DND-41 (cell line): ENCODE measurements at regions not wholly inside any gene's neighbourhood (a gene's known extent, or its start where the extent isn't known, plus 50 kb on each side); places are given as distances from the start of the nearest gene placed in this dataset.
"Not testable (repeated sequence)": the region's sequence is repeated elsewhere in the genome, so short reads cannot be mapped to it uniquely, and the experiment has no call there.

ENCODE experiments used
- ATAC-seq: fragments of 200-7000 bp; cut with Tn5 transposase; 3 replicates; pipeline ENCODE4 v1.9.1; 2021; ENCODE audit warnings: low read depth; ENCODE audit not compliant: insufficient read depth
- DNase-seq: peaks from one replicate; pipeline ENCODE4 v3.0.0-alpha.2; 2020
- H2AFZ ChIP-seq: 2 replicates; pipeline ENCODE4 v1.6.0; 2012; ENCODE audit warnings: low read depth, low read length
- H3K27ac ChIP-seq: 2 replicates; pipeline ENCODE4 v1.5.1; 2012; ENCODE audit warnings: low read length, inconsistent platforms
- H3K27me3 ChIP-seq: fragments of 200-600 bp; sonication (generic); 2 replicates; pipeline ENCODE4 v1.6.0; 2012; ENCODE audit warnings: low read length, mild to moderate bottlenecking, inconsistent platforms; ENCODE audit not compliant: insufficient read depth, poor library complexity
- H3K36me3 ChIP-seq: 2 replicates; pipeline ENCODE4 v1.5.1; 2012; ENCODE audit warnings: low read length, inconsistent platforms; ENCODE audit not compliant: insufficient read depth
- H3K4me1 ChIP-seq: 2 replicates; pipeline ENCODE4 v1.5.1; 2012; ENCODE audit warnings: mild to moderate bottlenecking, low read length; ENCODE audit not compliant: insufficient read depth
- H3K4me2 ChIP-seq: 2 replicates; pipeline ENCODE4 v1.6.0; 2012; ENCODE audit warnings: mild to moderate bottlenecking, moderate library complexity, low read length, inconsistent platforms; ENCODE audit not compliant: insufficient read depth
- H3K4me3 ChIP-seq, 2 experiments: fragments of 200-600 bp in 1 of 2; shearing (Covaris generic) in 1 of 2; 2 replicates each; pipeline ENCODE4 v1.5.1; 2012 to 2016; ENCODE audit warnings: inconsistent platforms in 2 of 2, low read length in 2 of 2, mild to moderate bottlenecking in 2 of 2, low read depth in 1 of 2, moderate library complexity in 1 of 2
- H3K79me2 ChIP-seq: 2 replicates; pipeline ENCODE4 v1.6.0; 2012; ENCODE audit warnings: low read length, inconsistent platforms; ENCODE audit not compliant: insufficient read depth
- H3K9ac ChIP-seq: 2 replicates; pipeline ENCODE4 v1.6.0; 2012; ENCODE audit warnings: low read depth, mild to moderate bottlenecking, inconsistent platforms, low read length, moderate library complexity
- H3K9me3 ChIP-seq: 2 replicates; pipeline ENCODE4 v1.5.1; 2012; ENCODE audit warnings: low read length, moderate library complexity, mild to moderate bottlenecking, inconsistent platforms; ENCODE audit not compliant: insufficient read depth, severe bottlenecking
- H4K20me1 ChIP-seq: 2 replicates; pipeline ENCODE4 v1.6.0; 2012; ENCODE audit warnings: low read length; ENCODE audit not compliant: insufficient read depth
- EZH2 ChIP-seq: IDR thresholded peaks from 3 replicates; pipeline ENCODE4 v1.6.1; 2012; ENCODE audit warnings: borderline replicate concordance, low read depth, mild to moderate bottlenecking, moderate library complexity, low read length, inconsistent platforms; ENCODE audit not compliant: severe bottlenecking
- TF ChIP-seq, protein P1 (sequence below): IDR thresholded peaks from 2 replicates; pipeline ENCODE4 v1.5.1; 2012; ENCODE audit warnings: borderline replicate concordance, low read length, moderate library complexity, mild to moderate bottlenecking; ENCODE audit not compliant: poor library complexity, severe bottlenecking; ENCODE audit errors: extremely low read depth

DNA sequence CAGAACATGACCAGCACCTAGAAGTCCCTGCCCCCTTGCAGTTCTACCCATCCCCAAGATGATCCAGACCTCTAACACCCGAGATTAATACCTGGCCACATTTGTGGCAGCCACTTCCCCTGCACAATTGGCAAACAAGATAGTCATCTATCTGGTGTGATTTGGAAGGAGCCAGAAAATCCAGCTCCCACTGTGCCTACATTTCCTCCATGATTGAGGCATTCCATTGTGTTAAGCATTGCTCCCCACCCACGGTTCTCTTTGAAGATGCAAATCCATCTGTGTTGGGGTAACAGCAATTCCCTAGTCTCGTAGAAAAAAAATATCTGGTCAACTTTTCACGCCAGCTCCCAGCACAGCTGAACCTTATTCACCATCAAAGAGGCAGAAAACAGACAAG lies 405.0 kb downstream of the BCOR start:
- Histone ChIP-seq H3K36me3 (no peaks in the 10 kb centered on the region), H3K4me1 (peaks cover 9% of the 10 kb centered on the region), H3K27me3 (peaks cover 16% of the 10 kb centered on the region), H3K27ac (no peak overlapping the region), H3K4me2 (no peak overlapping the region), H2AFZ (no peak overlapping the region), H3K9ac (no peak overlapping the region), H3K79me2 (no peaks in the 10 kb centered on the region), H4K20me1 (no peaks in the 10 kb centered on the region), H3K4me3 (no peak overlapping the region), H3K9me3 (no peaks in the 10 kb centered on the region)
- DNase-seq = no peak
- no peak for ATAC-seq
- no peak for TF ChIP-seq EZH2
- TF ChIP-seq, protein P1, sequence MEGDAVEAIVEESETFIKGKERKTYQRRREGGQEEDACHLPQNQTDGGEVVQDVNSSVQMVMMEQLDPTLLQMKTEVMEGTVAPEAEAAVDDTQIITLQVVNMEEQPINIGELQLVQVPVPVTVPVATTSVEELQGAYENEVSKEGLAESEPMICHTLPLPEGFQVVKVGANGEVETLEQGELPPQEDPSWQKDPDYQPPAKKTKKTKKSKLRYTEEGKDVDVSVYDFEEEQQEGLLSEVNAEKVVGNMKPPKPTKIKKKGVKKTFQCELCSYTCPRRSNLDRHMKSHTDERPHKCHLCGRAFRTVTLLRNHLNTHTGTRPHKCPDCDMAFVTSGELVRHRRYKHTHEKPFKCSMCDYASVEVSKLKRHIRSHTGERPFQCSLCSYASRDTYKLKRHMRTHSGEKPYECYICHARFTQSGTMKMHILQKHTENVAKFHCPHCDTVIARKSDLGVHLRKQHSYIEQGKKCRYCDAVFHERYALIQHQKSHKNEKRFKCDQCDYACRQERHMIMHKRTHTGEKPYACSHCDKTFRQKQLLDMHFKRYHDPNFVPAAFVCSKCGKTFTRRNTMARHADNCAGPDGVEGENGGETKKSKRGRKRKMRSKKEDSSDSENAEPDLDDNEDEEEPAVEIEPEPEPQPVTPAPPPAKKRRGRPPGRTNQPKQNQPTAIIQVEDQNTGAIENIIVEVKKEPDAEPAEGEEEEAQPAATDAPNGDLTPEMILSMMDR = no peak

DNA sequence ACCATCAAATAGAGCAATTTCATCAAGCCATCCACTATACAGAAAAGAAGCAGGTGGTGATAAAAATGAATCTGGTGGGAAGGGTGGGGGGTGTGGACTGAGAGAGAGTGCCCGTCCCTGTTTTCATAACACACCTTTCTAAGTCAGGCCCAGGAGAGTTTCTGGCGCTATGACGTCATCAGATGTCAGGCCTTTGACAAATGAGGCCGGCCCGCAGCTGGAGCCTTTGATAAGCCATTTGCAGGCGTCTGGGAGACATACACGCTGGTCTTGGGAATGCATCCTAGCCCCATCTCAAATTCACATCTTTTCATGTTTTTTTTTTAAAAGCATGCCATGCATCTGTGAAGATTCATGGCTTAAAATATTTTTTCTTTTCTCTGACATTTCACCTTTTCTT lies 404.5 kb downstream of the BCOR start:
- no peaks in the 10 kb centered on the region for H3K9me3 ChIP-seq
- no peak overlapping the region for H3K4me2 ChIP-seq
- DNase-seq (no peak), ATAC-seq (no peak)
- no peaks in the 10 kb centered on the region for H4K20me1 ChIP-seq
- no peak overlapping the region for H3K4me3 ChIP-seq
- peaks cover 12% of the 10 kb centered on the region for H3K27me3 ChIP-seq
- no peak overlapping the region for H3K9ac ChIP-seq
- no peak overlapping the region for H3K27ac ChIP-seq
- H2AFZ ChIP-seq = no peak overlapping the region
- no peak for TF ChIP-seq EZH2
- TF ChIP-seq, protein P1 = no peak
- no peaks in the 10 kb centered on the region for H3K36me3 ChIP-seq
- H3K4me1 ChIP-seq = peaks cover 7% of the 10 kb centered on the region
- no peaks in the 10 kb centered on the region for H3K79me2 ChIP-seq

DNA sequence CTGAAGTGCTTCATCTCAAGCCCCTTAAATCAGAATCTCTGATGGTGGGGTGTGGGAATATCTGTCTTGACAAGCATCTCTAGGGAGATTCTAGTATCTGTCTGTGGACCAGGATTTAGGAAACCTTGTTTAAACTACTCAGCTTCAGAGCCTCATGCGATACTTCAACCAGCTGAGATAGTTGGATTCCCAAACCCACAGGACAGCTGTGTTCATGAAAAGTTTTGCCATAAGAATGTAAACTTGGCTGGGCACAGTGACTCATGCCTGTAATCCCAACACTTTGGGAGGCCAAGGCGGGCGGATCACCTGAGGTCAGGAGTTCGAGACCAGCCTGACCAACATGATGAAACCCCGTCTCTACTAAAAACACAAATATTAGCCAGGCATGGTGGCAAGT lies 395.1 kb downstream of the BCOR start:
- H2AFZ ChIP-seq, H3K9me3 ChIP-seq, H3K4me3 ChIP-seq, H3K9ac ChIP-seq, H3K79me2 ChIP-seq, H4K20me1 ChIP-seq, H3K27me3 ChIP-seq, ATAC-seq, DNase-seq, H3K36me3 ChIP-seq, H3K27ac ChIP-seq, H3K4me2 ChIP-seq, H3K4me1 ChIP-seq: not testable (repeated sequence)

DNA sequence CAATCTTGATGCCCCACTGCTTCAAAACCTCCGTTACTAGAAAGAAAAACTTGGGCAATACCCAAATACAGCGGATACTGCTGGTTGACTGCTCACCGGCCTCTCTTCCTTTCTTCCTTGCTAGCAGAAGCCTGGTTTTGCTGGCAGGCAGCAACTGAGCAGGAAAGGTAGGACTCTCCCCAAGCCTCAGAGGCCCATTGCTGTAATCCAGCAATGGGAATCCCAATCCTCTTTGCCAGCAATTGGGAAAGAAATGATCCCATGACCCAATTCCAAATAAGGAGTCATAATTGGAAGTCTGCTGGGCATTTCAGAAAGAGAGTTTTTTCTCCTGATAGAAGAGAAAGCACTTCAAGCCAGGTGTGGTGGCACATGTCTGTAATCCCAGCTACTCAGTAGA lies 394.5 kb downstream of the BCOR start:
- Histone ChIP-seq H4K20me1 (no peaks in the 10 kb centered on the region), H3K4me1 (no peaks in the 10 kb centered on the region), H3K79me2 (no peaks in the 10 kb centered on the region), H3K27ac (no peak overlapping the region), H3K36me3 (no peaks in the 10 kb centered on the region), H3K4me3 (no peak overlapping the region), H3K4me2 (no peak overlapping the region), H3K9ac (no peak overlapping the region), H2AFZ (no peak overlapping the region), H3K9me3 (no peaks in the 10 kb centered on the region), H3K27me3 (no peaks in the 10 kb centered on the region)
- ATAC-seq = no peak
- TF ChIP-seq, protein P1 = no peak
- TF ChIP-seq EZH2 = no peak
- no peak for DNase-seq
